ENCODE measurements at regions not wholly inside any gene's neighbourhood (a gene's known extent, or its start where the extent isn't known, plus 50 kb on each side); places are given as distances from the start of the nearest gene placed in this dataset.

DNA sequence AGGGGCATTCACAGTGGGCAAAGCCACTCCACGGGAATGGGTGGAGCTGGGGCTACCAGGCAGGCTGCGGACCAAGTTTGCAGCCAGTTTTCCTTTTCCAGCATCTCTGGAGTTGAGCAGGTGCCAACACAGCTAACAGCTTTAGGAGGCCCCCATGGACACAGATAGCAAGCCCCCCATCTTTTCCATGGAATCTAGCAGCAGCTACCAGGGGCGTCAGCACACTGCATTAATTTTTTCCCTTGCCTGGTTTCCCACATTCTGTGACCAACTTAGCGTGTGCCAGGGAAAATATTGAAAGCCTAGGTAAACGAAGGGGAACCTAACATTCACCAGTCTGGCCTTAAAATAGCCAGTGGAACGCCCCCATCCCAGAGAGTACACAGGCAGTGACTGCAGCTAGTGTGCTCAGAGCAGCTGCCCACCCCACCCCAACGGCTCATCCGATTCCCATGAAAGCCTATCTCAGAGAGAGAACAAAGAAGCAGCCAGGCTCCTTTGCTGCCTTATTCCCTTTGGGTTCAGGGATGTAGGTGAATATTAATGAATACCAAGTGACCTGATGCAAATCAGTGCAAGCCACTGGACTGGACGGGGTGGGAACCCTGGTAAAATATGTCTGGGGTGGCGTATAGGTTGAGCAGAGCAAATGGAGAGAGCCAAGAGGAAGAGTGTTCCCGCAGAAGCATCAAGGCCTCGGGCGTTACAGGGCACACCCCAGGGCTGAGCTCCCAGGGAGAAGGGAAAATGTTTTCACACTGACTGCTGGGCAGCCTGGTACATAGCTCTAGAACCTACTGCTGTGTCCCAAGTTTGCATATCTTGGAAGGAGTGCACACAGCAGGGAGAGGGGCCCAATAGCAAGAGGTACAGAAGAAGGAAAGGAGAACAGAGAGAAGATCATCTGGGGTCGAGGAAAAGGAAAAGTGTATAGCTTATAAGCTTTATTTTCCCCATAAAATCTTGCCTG is 73.9 kb upstream of the SOX9 start:
- TF ChIP-seq, protein P1, sequence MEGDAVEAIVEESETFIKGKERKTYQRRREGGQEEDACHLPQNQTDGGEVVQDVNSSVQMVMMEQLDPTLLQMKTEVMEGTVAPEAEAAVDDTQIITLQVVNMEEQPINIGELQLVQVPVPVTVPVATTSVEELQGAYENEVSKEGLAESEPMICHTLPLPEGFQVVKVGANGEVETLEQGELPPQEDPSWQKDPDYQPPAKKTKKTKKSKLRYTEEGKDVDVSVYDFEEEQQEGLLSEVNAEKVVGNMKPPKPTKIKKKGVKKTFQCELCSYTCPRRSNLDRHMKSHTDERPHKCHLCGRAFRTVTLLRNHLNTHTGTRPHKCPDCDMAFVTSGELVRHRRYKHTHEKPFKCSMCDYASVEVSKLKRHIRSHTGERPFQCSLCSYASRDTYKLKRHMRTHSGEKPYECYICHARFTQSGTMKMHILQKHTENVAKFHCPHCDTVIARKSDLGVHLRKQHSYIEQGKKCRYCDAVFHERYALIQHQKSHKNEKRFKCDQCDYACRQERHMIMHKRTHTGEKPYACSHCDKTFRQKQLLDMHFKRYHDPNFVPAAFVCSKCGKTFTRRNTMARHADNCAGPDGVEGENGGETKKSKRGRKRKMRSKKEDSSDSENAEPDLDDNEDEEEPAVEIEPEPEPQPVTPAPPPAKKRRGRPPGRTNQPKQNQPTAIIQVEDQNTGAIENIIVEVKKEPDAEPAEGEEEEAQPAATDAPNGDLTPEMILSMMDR (IDR thresholded peaks at IDR 0.05; ENCODE audit: insufficient read depth, low read length) = no peak
- TF ChIP-seq SPI1 (IDR thresholded peaks at IDR 0.05; ENCODE audit: borderline replicate concordance, low read depth) (no peak), POLR2AphosphoS5 (IDR thresholded peaks at IDR 0.05; ENCODE audit: low read depth) (no peak), GABPA (IDR thresholded peaks at IDR 0.05; ENCODE audit: low read depth) (no peak)
- TF ChIP-seq, protein P2, sequence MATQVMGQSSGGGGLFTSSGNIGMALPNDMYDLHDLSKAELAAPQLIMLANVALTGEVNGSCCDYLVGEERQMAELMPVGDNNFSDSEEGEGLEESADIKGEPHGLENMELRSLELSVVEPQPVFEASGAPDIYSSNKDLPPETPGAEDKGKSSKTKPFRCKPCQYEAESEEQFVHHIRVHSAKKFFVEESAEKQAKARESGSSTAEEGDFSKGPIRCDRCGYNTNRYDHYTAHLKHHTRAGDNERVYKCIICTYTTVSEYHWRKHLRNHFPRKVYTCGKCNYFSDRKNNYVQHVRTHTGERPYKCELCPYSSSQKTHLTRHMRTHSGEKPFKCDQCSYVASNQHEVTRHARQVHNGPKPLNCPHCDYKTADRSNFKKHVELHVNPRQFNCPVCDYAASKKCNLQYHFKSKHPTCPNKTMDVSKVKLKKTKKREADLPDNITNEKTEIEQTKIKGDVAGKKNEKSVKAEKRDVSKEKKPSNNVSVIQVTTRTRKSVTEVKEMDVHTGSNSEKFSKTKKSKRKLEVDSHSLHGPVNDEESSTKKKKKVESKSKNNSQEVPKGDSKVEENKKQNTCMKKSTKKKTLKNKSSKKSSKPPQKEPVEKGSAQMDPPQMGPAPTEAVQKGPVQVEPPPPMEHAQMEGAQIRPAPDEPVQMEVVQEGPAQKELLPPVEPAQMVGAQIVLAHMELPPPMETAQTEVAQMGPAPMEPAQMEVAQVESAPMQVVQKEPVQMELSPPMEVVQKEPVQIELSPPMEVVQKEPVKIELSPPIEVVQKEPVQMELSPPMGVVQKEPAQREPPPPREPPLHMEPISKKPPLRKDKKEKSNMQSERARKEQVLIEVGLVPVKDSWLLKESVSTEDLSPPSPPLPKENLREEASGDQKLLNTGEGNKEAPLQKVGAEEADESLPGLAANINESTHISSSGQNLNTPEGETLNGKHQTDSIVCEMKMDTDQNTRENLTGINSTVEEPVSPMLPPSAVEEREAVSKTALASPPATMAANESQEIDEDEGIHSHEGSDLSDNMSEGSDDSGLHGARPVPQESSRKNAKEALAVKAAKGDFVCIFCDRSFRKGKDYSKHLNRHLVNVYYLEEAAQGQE (IDR thresholded peaks at IDR 0.05; ENCODE audit: insufficient replicate concordance, low read depth) = no peak

Data from HL-60 (cell line).